SK-N-DZ (cell line): ENCODE measurements at regions not wholly inside any gene's neighbourhood (a gene's known extent, or its start where the extent isn't known, plus 50 kb on each side); places are given as distances from the start of the nearest gene placed in this dataset.

Experiments used
- DNase-seq: peaks from one replicate; pipeline ENCODE4 v3.0.0-alpha.2; 2015; ENCODE audit warnings: low spot score
- small RNA-seq, 2 experiments: library from RNA; depleted of rRNA; stranded (forward); fragments of <200 nt; gene quantifications; one replicate each; pipeline ENCODE3, GENCODE V24; 2014

DNA sequence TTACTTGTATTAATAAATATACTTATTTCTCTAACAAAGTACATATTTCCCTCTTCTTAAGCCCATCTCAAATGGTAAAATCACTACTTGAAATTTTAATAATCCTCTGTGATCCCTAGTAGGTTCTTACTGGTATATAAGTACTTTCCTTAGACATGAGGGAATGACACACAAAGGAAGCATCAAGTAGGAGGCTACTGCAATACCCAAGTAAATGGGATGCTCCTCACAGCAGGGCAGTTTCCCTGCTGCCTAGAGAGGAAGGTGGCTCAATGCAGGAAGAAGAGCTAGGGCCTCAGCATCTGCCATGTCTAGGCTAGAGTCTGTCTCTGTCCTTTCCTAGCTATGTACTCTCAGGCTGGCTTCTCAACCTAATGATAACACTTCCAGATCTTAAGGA lies 122.1 kb upstream of the DIPK2B start:
- DNase-seq = no peak

- no peak for DNase-seq
Observed at GRCh38 chrX:45322382-45322781, 121.7 kb upstream of the DIPK2B start.

- no peak for DNase-seq
Observed at GRCh38 chrX:45320191-45320590, 119.5 kb upstream of the DIPK2B start.

DNA sequence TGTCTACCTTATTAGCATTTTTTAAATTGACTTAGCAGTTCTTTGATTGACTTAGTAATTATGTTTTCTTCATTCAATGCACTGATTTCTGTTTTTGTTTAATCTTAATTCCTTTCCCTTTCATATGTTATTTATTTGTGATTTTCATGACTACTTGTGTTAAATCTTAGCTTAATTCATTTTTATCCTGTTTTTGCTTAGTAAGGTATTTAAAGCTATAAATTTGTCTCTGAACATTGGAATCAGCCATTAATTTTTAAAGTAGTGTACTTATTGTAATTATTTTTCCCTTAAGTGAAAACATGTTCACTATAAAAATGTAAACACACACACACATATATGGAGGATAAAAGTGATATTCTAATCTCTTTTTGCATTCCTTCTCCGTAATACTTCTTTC lies 109.1 kb upstream of the DIPK2B start:
- DNase-seq = no peak

DNA sequence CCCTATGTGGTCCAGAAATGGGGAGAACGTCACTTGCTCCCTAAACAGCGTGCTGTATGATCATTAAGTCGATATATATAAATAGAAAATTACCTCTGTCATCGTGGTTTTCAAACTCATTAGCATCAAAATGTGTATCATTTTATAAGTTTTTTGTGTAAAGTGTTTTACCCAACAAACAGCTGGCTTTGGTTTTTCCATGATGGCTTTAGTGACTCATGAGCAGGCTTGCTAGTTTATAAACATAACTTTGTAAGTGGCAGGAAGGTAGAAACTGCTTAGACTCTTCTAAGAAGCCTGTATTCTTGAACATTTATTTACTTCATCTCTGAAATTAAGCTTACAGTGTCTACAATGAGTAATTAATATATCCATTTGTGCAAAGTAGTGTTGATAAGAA lies 108.4 kb upstream of the DIPK2B start:
- DNase-seq = no peak

DNA sequence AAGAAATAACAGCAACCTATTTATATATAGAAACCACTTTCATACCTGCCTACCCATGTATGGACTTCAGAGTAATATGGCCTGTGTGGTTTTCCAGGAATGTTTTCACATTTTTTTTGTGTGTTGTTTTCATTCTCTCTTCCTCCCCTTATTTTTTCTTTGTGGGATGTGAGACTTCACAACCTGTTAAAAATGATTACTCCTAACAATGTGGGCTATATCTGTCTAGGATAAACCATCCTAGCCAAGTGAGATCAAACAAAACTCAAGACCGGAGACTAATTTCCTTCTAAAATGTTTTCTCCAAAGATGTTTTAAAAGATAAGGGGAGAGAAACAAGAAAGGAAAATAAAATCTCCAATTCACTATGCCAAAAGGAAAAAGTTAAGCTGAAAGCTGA lies 106.1 kb upstream of the DIPK2B start:
- DNase-seq = no peak

- no peak for DNase-seq
Observed at GRCh38 chrX:45300638-45301037, 100.0 kb upstream of the DIPK2B start.

- DNase-seq = no peak
Observed at GRCh38 chrX:45295259-45295986, 94.7 kb upstream of the DIPK2B start.

- no peak for DNase-seq
Observed at GRCh38 chrX:45274576-45274975, 73.9 kb upstream of the DIPK2B start.

- no peak for DNase-seq
Observed at GRCh38 chrX:45267007-45267406, 66.3 kb upstream of the DIPK2B start.

DNA sequence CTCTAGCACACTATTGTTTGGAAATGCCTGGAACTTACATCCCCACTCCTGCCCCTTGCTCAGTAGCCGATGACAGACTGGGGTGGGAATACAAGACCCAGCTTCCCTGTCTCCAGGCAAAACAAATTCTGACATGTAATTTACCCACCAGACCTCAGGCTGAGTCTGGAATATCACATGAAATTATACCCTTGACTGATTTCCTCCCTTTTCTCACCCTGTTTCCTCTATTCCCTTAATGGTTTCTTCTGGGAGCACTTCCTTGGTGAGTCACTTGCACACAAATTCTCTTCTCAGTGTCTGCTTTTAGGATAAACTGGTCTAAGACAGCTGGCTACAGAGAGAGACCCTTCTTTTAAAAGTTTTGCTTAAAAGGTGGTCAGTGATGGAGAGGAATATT lies 65.8 kb upstream of the DIPK2B start:
- DNase-seq = no peak

DNA sequence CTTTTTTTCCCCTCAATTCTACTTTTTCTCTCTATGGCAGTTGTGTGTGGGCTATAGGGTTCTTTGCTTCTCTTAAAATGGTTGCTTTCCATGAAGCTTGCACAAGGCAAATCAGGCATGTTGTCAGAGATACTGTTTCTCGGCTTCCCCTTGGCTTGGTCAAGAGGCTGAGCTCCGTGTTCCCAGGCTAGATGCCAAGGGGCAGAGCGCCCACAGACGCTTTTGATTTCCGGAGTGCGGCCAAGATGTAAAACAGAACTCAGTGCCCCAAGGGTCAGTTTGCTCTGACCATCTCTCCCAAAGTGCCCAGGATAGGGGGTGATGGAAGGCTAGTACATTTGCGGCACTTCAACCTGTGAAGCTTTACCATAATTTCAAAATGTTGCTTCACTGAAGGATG lies 64.2 kb upstream of the DIPK2B start:
- DNase-seq = no peak

- DNase-seq = no peak
Observed at GRCh38 chrX:45261471-45261870, 60.8 kb upstream of the DIPK2B start.

DNA sequence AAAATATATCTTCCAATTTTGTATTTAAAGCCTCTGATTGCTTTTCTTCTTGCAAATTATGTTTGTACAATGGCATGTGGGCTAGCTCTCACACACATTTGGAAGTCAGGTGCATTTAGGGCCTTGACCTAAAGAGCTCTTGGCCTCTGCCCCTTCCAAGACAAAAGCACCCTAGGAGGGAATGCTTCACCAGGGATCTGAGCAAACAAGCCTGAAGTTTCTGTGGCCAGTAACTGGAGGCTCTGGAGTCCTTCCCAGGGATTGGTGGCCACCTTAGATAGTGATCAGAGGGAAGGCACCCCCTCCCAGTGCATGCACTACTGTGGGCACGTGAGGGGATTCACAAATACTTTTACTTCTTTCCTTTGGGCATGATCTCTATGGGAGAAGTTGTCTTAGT lies 60.3 kb upstream of the DIPK2B start:
- no peak for DNase-seq

GRCh38 chrX:45258731-45259402 lies 58.2 kb upstream of the DIPK2B start:
- no peak for DNase-seq

Small RNA genes in the stretch of these regions (small RNA-seq; reads per million reads assigned to genes)
- gene MIR221 = 0 to 0.18 reads per million in 2 experiments
- 0.10 to 0.13 reads per million in 2 experiments for gene MIR222
- gene RF00017 = 0 reads per million in 2 experiments
- 0 reads per million in 2 experiments for gene RF00591
